ENCODE measurements at regions not wholly inside any gene's neighbourhood (a gene's known extent, or its start where the extent isn't known, plus 50 kb on each side); places are given as distances from the start of the nearest gene placed in this dataset.

GRCh38 chr2:236805800-236806531 lies 236.3 kb downstream of the ACKR3 start:
- no peak for DNase-seq

GRCh38 chr2:236809716-236810115 lies 240.1 kb downstream of the ACKR3 start:
- no peak for DNase-seq

- no peak for DNase-seq
Observed at GRCh38 chr2:236811062-236811656, 241.5 kb downstream of the ACKR3 start.

DNA sequence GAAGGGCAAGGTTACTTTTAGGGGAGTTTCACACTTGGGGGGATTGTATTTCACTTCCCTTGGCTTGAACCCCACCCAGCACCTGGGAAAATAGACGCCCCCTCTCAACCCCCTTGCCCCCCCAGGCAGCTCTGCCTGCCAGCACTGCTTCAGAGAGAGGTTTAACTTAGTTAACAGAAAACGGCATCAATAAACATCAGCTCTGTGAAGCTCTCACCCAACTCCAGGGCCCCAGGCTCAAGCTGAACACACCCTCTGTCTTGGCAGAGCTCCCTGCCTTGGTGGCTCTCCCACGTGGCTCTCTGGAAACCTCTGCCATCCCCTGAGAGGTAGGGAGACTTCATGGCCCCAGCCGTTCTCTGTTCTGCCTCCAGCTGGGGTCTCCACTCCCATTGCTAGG lies 244.1 kb downstream of the ACKR3 start:
- DNase-seq, result peak; percentile 48

GRCh38 chr2:236814593-236814992 lies 245.0 kb downstream of the ACKR3 start:
- DNase-seq, result no peak

DNA sequence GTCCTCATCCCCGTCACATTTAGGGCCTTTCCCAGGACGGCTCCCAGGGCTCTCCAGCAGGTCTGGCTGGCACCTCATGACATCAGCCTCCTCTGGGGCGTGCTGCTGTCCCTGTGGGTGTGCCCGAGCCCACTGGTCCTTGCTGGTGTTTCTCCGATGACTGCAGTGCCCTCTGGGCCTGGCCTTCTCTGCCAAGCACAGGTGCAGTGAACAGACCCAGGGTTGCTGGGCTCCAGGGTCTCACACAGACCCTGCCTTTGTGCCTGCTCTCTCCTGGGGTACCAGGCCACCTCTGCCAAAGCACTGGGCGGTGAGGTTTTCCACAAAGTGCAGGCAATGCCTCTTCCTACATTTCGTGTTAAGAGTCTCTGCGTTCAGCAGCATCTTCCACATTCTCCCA lies 246.1 kb downstream of the ACKR3 start:
- no peak for DNase-seq

DNA sequence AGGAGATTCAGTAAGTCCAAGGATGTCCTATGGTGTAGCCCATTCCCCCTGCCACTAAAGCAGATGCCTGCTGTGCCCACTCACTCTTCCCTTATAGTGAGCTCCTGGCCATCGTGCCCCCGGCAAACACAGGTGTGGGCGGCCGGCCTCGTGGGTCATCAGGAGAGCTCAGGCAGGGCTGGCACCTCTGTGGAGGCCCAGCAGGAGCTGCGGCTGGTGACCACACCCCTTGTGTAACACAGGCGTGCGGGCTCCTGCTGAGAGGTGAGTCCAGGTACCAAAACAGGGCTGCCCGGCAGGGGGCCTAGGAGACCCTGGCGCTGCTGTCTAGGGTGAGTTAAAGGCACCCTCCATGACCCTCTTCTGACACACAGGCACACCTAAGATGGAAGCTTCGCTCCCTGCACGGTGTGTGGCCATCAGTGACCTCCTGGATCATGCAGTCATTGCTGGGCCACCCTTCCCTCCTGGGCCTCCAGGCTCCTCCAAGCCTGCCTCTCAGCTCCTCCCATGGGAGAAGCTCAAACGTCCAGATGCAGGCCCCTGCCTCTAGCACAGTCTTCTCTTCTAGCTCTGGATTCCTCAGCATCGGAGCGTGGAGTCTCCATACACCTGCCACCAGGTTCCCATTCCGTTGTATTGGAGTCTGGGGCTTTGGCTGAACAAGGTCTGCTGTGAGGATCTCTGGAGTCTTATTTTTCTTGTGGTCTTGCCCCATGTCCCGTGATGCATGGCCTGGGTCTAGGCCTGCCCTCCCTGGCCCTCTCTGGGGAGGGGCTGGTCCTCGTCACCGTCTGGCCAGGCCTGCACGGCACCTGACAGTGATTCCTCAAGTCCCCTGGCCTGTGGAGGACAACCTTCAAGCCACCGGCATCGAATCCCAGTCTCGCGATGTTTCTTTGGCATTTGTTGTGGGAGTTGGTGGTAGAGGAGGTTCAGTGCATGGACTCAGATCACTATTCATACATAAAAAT lies 246.9 kb downstream of the ACKR3 start:
- no peak for DNase-seq

GRCh38 chr2:236818281-236819045 lies 248.8 kb downstream of the ACKR3 start:
- DNase-seq, result no peak

- DNase-seq, result no peak
Observed at GRCh38 chr2:236819275-236820002, 249.8 kb downstream of the ACKR3 start.

GRCh38 chr2:236820763-236821344 lies 251.2 kb downstream of the ACKR3 start:
- DNase-seq, result no peak

DNA sequence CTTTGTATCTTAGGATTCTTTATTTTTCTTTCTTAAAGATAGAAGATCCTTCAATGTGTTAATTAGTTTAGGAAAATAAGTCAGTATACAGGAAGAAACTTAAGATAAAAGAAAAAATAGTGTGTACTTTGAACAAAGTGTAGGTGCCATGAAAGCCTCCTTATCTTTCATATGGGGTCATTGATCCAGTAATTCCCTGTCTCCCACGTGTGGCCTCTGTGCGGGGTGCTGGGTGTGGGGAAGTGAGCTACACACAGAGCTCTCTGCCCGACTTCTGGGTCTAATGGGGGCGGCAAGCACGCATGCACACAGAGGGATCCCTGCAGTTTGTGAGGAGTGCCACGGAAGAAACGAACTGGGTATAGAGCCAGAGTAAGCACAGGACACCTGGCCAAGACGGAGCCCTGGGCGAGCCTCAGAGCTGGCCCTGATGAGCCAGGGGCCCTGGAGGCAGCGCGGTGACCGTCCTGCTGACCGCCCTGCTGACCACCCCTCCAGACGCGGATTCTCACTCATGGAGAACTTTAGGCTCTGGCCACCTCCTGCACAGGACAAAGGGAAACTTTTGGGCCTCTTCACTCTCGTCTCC lies 253.5 kb downstream of the ACKR3 start:
- DNase-seq, result no peak

DNA sequence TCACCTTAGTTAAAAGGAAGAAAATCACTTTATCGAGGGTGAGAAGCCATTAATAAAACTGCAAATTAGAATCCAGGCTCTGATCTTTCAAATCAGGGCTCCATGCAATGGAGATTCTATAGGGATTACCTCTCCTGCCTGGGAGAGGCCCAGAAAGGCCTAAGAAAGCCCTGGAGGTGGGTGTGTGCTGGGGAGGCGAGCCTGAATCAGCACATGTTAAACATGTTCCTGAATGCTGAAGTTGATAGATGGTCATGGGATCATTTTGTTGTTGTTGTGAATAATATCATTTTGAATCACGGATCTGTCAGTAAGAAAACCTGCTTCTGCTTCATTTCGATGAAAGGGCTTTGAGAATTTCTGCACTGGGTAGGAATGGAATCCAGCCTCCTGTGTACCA lies 254.3 kb downstream of the ACKR3 start:
- no peak for DNase-seq

DNA sequence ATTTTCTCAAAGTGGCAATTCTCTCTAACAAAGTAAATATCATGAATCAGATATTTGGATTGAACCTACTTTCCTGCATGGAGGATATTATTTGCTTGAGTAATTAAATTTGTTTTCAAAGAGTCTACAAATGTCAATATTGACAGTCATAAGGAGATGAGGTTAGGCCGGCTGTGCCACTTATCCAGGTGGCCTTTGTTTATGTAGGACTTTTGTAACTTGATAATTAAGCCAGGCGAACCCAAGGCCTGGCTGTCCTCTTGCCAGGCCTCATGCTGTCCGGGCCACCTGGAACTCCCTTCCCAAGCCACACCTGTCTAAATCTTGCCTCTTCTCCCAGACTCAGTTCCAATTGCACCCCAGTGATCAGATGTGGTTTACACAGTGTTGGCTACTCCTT lies 255.2 kb downstream of the ACKR3 start:
- DNase-seq, result no peak

GRCh38 chr2:236825989-236826510 lies 256.4 kb downstream of the ACKR3 start:
- no peak for DNase-seq

DNA sequence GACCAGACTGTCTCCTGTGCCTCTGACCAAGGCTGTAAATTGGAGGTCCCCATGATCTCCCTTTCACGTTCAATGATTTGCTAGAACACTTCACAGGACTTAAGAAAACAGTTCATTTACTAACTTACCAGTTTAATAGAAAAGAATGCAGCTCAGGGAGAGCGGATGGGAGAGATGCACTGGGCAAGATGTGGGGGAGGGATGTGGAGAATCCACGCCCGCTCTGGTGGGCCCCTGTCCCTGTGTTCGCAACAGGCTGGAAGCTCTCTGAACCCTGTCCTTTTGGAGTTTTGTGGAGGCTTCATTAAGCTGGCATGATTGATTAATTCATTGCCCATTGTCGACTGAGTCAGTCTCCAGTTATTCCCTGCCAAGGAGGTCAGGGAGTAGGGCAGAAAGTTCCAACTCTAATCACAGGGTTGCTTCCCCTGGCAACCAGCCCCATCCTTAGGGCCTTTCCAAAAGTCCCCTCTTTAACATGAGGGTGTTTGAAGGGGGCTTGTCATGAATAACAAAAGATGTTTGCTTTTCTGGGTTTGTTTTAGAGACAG lies 257.1 kb downstream of the ACKR3 start:
- DNase-seq, result no peak

DNA sequence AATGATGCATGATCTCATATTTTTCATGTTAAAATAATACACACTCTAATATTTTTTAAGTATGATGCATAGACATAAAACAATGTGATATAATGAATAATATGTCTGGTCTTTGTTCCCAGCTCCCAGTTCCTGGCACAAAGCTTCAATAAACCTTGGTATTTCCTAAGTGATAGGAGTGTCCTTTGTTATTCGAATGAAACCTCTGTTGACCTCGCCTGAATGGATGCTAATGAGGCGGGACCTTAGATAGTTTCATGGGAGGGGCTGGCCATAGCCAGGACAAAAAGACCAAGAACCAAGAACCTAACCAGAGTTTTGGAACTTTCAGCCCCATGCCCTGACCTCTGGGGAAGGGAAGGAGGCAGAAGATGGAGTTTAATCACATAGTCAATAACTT lies 257.7 kb upstream of the COPS8 start:
- no peak for DNase-seq

DNA sequence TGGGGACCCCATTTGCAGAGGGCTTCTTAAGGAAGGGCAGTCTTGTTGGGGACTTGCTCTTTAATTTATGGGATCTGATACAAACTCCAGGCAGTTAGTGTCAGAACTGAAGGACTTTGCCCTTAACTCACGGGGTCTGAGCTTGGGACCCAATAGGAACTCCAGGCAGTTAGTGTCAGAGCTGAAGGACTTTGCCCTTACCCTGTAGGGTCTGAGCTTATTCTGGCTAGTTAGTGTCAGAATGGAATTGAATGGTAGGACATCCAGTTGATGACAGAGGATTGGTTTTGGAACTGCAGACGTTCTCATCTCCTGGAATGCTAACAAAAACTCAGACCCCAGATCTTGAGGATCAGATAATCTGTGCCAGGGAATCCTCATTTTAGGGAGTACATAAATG lies 256.9 kb upstream of the COPS8 start:
- no peak for DNase-seq

DNA sequence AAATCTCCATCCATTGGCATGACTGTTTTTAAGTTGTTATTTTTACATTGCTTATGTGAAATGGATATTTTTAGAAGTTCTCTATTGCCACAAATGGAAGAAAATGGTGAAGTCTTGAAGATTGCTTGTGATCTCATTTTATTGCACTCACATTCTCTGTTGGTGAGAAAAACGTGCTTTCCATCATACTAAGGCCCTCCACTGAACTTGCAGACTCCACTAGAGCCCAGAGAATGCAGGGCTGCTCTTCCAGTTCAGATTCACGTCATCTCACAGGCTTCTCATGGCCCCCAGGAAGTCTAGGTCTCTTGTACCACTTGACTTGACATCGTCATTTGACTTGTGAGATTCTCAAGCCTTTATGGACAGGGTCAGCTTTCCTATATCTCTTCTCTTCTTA lies 254.8 kb upstream of the COPS8 start:
- no peak for DNase-seq

GRCh38 chr2:236831698-236832097 lies 254.0 kb upstream of the COPS8 start:
- DNase-seq, result no peak

DNA sequence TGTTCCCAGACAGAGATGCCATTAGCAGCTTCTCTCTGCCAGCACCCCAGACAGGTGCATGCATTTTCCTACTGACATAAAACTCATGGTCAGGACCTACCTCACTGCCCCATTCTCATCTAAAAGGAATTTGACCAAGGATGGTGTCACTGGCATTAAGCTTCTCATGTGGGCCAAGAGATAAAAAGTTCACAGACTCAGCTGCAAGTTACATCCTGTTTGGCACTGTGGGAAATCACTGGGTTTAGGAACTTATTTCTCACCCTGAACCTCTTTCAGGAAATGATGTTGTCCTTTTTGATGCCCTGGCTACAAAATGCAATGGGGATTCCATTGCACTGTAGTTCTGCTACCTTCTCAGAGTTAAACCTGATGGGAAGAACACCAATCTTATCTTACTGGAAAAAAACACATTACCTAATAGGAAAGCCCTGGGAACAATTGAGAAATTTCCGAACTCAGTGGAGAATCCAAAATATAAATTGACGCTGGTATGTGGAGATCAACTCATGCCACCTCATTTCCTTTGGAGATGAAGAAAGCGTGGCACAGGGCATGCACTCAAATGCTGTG lies 252.1 kb upstream of the COPS8 start:
- DNase-seq, result no peak

All from femur (tissue), 1 donor.